ENCODE measurements at regions not wholly inside any gene's neighbourhood (a gene's known extent, or its start where the extent isn't known, plus 50 kb on each side); places are given as distances from the start of the nearest gene placed in this dataset.

DNA sequence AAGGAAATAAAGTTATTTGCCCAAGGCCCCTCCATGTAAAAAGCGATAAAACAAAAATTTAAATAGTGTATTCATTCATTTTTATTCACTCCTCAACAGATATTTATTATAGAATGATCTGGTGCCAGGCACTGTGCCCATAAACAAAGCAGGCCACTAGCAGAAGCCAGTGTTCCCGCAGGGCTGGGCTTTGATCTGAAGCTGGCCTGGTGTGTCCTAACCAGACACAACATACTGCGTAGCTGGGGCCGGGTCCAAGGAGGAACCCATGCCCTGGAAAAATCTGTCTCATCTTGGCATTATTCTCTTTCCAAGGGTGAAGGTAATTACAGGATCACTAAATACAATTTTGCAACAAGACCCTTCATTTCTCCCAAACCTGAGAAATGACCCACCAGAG is 537.4 kb upstream of the CDH5 start:
- no peak overlapping the region for H3K4me3 ChIP-seq
- TF ChIP-seq POLR2AphosphoS5 (IDR thresholded peaks at IDR 0.05; ENCODE audit: borderline replicate concordance, low read depth, low read length) = no peak
- no peak for TF ChIP-seq EZH2 (IDR thresholded peaks at IDR 0.05)
- no peak for TF ChIP-seq FOXP2 (optimal IDR thresholded peaks at IDR 0.05; ENCODE audit: control extremely low read depth, extremely low read length, insufficient read depth)
- H3K9ac ChIP-seq (ENCODE audit: insufficient read length) = no peak overlapping the region
- no peak for DNase-seq (ENCODE audit: low read depth, low spot score)
- H3K36me3 ChIP-seq (ENCODE audit: insufficient read depth, low read length) = no peaks in the 10 kb centered on the region
- no peak overlapping the region for H3K27ac ChIP-seq
- H3K9me3 ChIP-seq (ENCODE audit: low read depth, low read length) = no peaks in the 10 kb centered on the region

GRCh38 chr16:65828296-65828695 is 538.2 kb upstream of the CDH5 start:
- Histone ChIP-seq H3K4me3 (no peak overlapping the region), H3K27ac (no peak overlapping the region), H3K9ac (ENCODE audit: insufficient read length) (no peak overlapping the region), H3K36me3 (ENCODE audit: insufficient read depth, low read length) (no peaks in the 10 kb centered on the region), H3K9me3 (ENCODE audit: low read depth, low read length) (no peaks in the 10 kb centered on the region)
- TF ChIP-seq FOXP2 (optimal IDR thresholded peaks at IDR 0.05; ENCODE audit: control extremely low read depth, extremely low read length, insufficient read depth) (no peak), POLR2AphosphoS5 (IDR thresholded peaks at IDR 0.05; ENCODE audit: borderline replicate concordance, low read depth, low read length) (no peak), EZH2 (IDR thresholded peaks at IDR 0.05) (no peak)
- DNase-seq (ENCODE audit: low read depth, low spot score) = no peak

- no peaks in the 10 kb centered on the region for H3K9me3 ChIP-seq (ENCODE audit: low read depth, low read length)
- no peak overlapping the region for H3K27ac ChIP-seq
- H3K4me3 ChIP-seq = no peak overlapping the region
- no peaks in the 10 kb centered on the region for H3K36me3 ChIP-seq (ENCODE audit: insufficient read depth, low read length)
- TF ChIP-seq POLR2AphosphoS5 (IDR thresholded peaks at IDR 0.05; ENCODE audit: borderline replicate concordance, low read depth, low read length) = no peak
- no peak for TF ChIP-seq FOXP2 (optimal IDR thresholded peaks at IDR 0.05; ENCODE audit: control extremely low read depth, extremely low read length, insufficient read depth)
- TF ChIP-seq EZH2 (IDR thresholded peaks at IDR 0.05) = no peak
- no peak overlapping the region for H3K9ac ChIP-seq (ENCODE audit: insufficient read length)
- DNase-seq (ENCODE audit: low read depth, low spot score) = no peak
Observed at GRCh38 chr16:65827231-65827630, 539.3 kb upstream of the CDH5 start.

- no peak for TF ChIP-seq EZH2 (IDR thresholded peaks at IDR 0.05)
- no peak for TF ChIP-seq FOXP2 (optimal IDR thresholded peaks at IDR 0.05; ENCODE audit: control extremely low read depth, extremely low read length, insufficient read depth)
- no peak for TF ChIP-seq POLR2AphosphoS5 (IDR thresholded peaks at IDR 0.05; ENCODE audit: borderline replicate concordance, low read depth, low read length)
- Histone ChIP-seq H3K27ac (no peak overlapping the region), H3K36me3 (ENCODE audit: insufficient read depth, low read length) (no peaks in the 10 kb centered on the region), H3K4me3 (no peak overlapping the region), H3K9me3 (ENCODE audit: low read depth, low read length) (no peaks in the 10 kb centered on the region), H3K9ac (ENCODE audit: insufficient read length) (no peak overlapping the region)
- DNase-seq (ENCODE audit: low read depth, low spot score) = no peak
Observed at GRCh38 chr16:65825191-65825856, 541.2 kb upstream of the CDH5 start.

DNA sequence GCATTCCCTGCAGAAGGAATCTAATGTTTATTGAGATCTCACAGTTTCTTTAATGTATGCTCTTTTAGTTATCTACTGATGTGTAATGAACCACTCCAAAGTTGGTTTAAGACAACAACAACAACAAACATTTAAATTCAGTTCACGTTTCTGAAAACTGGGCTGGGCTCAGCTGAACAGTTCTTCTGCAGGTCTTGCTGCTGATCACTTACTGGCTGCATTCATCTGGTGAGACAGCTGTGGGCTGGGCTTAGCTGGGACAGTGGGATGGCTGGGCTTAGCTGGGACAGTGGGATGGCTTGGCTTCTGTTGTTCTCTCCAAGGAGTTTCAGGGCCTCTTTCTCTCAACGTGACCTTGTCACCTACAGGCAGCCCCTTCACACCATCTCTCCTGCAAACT is 544.3 kb upstream of the CDH5 start:
- Histone ChIP-seq H3K9me3 (ENCODE audit: low read depth, low read length) (no peaks in the 10 kb centered on the region), H3K4me3 (no peak overlapping the region), H3K36me3 (ENCODE audit: insufficient read depth, low read length) (no peaks in the 10 kb centered on the region), H3K9ac (ENCODE audit: insufficient read length) (no peak overlapping the region), H3K27ac (no peak overlapping the region)
- TF ChIP-seq POLR2AphosphoS5 (IDR thresholded peaks at IDR 0.05; ENCODE audit: borderline replicate concordance, low read depth, low read length) (no peak), EZH2 (IDR thresholded peaks at IDR 0.05) (no peak), FOXP2 (optimal IDR thresholded peaks at IDR 0.05; ENCODE audit: control extremely low read depth, extremely low read length, insufficient read depth) (no peak)
- DNase-seq (ENCODE audit: low read depth, low spot score) = no peak

DNA sequence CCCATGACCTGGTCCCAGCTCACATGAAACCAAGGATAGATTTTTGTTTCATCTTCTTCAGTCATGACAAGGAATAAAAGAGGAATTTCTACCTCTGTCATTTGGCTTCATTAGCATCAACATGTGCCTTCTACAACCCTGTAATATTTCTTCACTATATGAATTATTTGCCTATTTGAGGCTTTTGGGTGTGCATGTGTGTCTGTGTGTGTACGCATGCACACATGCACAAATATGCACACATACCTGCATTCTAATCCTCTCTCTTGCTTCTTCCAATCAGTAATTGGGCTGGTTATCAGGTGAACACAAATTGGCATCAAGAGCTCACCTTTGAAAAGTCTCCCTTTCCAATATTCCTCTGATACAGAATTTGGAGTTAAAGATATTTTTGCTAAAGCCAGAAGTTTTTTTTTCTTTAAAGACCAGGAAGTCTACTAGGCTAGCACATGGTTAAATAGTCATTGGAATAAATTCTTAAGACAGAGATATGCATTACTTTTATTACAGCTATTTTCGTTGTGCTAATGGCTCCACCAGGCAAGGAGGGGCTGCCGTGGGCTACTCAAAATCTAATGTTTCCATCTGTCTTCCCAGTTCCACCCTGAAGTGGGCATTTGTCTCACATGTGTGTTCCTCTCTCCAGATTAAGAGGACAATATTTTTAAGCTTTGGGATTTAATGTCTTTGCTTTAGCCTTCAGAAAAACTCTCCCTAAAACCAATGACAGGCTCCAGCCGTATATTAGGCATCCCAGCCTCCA is 547.2 kb upstream of the CDH5 start:
- no peak overlapping the region for H3K4me3 ChIP-seq
- no peak overlapping the region for H3K27ac ChIP-seq
- H3K9ac ChIP-seq (ENCODE audit: insufficient read length) = no peak overlapping the region
- H3K36me3 ChIP-seq (ENCODE audit: insufficient read depth, low read length) = no peaks in the 10 kb centered on the region
- no peak for DNase-seq (ENCODE audit: low read depth, low spot score)
- H3K9me3 ChIP-seq (ENCODE audit: low read depth, low read length) = no peaks in the 10 kb centered on the region
- TF ChIP-seq FOXP2 (optimal IDR thresholded peaks at IDR 0.05; ENCODE audit: control extremely low read depth, extremely low read length, insufficient read depth) = no peak
- TF ChIP-seq EZH2 (IDR thresholded peaks at IDR 0.05) = no peak
- TF ChIP-seq POLR2AphosphoS5 (IDR thresholded peaks at IDR 0.05; ENCODE audit: borderline replicate concordance, low read depth, low read length) = no peak

DNA sequence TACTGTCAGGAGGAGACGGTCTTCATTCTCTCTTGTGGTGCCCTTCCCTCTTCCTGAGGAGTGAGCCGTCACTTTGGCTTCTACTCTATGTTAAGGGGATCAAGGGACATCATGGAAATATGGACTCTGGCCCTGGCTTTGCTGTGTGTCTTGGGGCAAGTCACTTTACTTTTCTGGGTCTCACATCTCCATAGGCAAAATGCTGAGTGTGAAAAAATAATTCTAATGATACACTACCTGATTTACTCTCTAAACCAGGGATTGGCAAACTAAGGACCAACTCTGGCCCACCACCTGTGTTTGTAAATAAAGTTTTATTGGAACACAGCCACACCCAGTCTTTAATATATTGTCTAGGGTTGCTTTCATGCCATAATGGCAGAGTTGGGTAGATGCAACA is 548.7 kb upstream of the CDH5 start:
- TF ChIP-seq FOXP2 (optimal IDR thresholded peaks at IDR 0.05; ENCODE audit: control extremely low read depth, extremely low read length, insufficient read depth) (no peak), POLR2AphosphoS5 (IDR thresholded peaks at IDR 0.05; ENCODE audit: borderline replicate concordance, low read depth, low read length) (no peak), EZH2 (IDR thresholded peaks at IDR 0.05) (no peak)
- no peak overlapping the region for H3K9ac ChIP-seq (ENCODE audit: insufficient read length)
- H3K36me3 ChIP-seq (ENCODE audit: insufficient read depth, low read length) = no peaks in the 10 kb centered on the region
- H3K9me3 ChIP-seq (ENCODE audit: low read depth, low read length) = no peaks in the 10 kb centered on the region
- H3K4me3 ChIP-seq = no peak overlapping the region
- no peak overlapping the region for H3K27ac ChIP-seq
- DNase-seq (ENCODE audit: low read depth, low spot score) = no peak

- Histone ChIP-seq H3K27ac (no peak overlapping the region), H3K36me3 (ENCODE audit: insufficient read depth, low read length) (no peaks in the 10 kb centered on the region), H3K9ac (ENCODE audit: insufficient read length) (no peak overlapping the region), H3K9me3 (ENCODE audit: low read depth, low read length) (no peaks in the 10 kb centered on the region), H3K4me3 (no peak overlapping the region)
- TF ChIP-seq POLR2AphosphoS5 (IDR thresholded peaks at IDR 0.05; ENCODE audit: borderline replicate concordance, low read depth, low read length) (no peak), EZH2 (IDR thresholded peaks at IDR 0.05) (no peak), FOXP2 (optimal IDR thresholded peaks at IDR 0.05; ENCODE audit: control extremely low read depth, extremely low read length, insufficient read depth) (no peak)
- DNase-seq (ENCODE audit: low read depth, low spot score) = no peak
Observed at GRCh38 chr16:65817066-65817465, 549.4 kb upstream of the CDH5 start.
